ENCODE measurements at regions not wholly inside any gene's neighbourhood (a gene's known extent, or its start where the extent isn't known, plus 50 kb on each side); places are given as distances from the start of the nearest gene placed in this dataset.
"Not testable (repeated sequence)": the region's sequence is repeated elsewhere in the genome, so short reads cannot be mapped to it uniquely, and the experiment has no call there.

- no peak for DNase-seq (ENCODE audit: low read depth, low spot score)
- no peak overlapping the region for H3K27ac ChIP-seq
Observed at GRCh38 chr13:62906469-62906868, 1490.8 kb upstream of the PCDH20 start.

GRCh38 chr13:62887046-62887445 is 1471.4 kb upstream of the PCDH20 start:
- no peak overlapping the region for H3K27ac ChIP-seq
- DNase-seq (ENCODE audit: low read depth, low spot score) = no peak

GRCh38 chr13:62879071-62879470 is 1463.4 kb upstream of the PCDH20 start:
- DNase-seq (ENCODE audit: low read depth, low spot score) = no peak
- H3K27ac ChIP-seq = no peak overlapping the region

GRCh38 chr13:62875118-62875640 is 1459.5 kb upstream of the PCDH20 start:
- no peak overlapping the region for H3K27ac ChIP-seq
- DNase-seq (ENCODE audit: low read depth, low spot score) = no peak

- no peak for DNase-seq (ENCODE audit: low read depth, low spot score)
- H3K27ac ChIP-seq = no peak overlapping the region
Observed at GRCh38 chr13:62850331-62850730, 1434.7 kb upstream of the PCDH20 start.

GRCh38 chr13:62847520-62847919 is 1431.9 kb upstream of the PCDH20 start:
- no peak overlapping the region for H3K27ac ChIP-seq
- DNase-seq (ENCODE audit: low read depth, low spot score) = no peak

- no peak for DNase-seq (ENCODE audit: low read depth, low spot score)
- no peak overlapping the region for H3K27ac ChIP-seq
Observed at GRCh38 chr13:62846302-62846701, 1430.7 kb upstream of the PCDH20 start.

- DNase-seq (ENCODE audit: low read depth, low spot score) = no peak
- no peak overlapping the region for H3K27ac ChIP-seq
Observed at GRCh38 chr13:62839338-62839737, 1423.7 kb upstream of the PCDH20 start.

GRCh38 chr13:62838929-62839328 is 1423.3 kb upstream of the PCDH20 start:
- H3K27ac ChIP-seq = no peak overlapping the region
- DNase-seq (ENCODE audit: low read depth, low spot score) = no peak

GRCh38 chr13:62837895-62838294 is 1422.2 kb upstream of the PCDH20 start:
- no peak for DNase-seq (ENCODE audit: low read depth, low spot score)
- no peak overlapping the region for H3K27ac ChIP-seq

- no peak for DNase-seq (ENCODE audit: low read depth, low spot score)
- no peak overlapping the region for H3K27ac ChIP-seq
Observed at GRCh38 chr13:62829486-62829885, 1413.8 kb upstream of the PCDH20 start.

- no peak overlapping the region for H3K27ac ChIP-seq
- DNase-seq (ENCODE audit: low read depth, low spot score) = no peak
Observed at GRCh38 chr13:62799931-62800436, 1384.3 kb upstream of the PCDH20 start.

GRCh38 chr13:62799038-62799535 is 1383.4 kb upstream of the PCDH20 start:
- no peak for DNase-seq (ENCODE audit: low read depth, low spot score)
- no peak overlapping the region for H3K27ac ChIP-seq

GRCh38 chr13:62793850-62794249 is 1378.2 kb upstream of the PCDH20 start:
- DNase-seq (ENCODE audit: low read depth, low spot score) = no peak
- no peak overlapping the region for H3K27ac ChIP-seq

- no peak overlapping the region for H3K27ac ChIP-seq
- no peak for DNase-seq (ENCODE audit: low read depth, low spot score)
Observed at GRCh38 chr13:62781866-62782265, 1366.2 kb upstream of the PCDH20 start.

- no peak overlapping the region for H3K27ac ChIP-seq
- no peak for DNase-seq (ENCODE audit: low read depth, low spot score)
Observed at GRCh38 chr13:62779161-62779560, 1363.5 kb upstream of the PCDH20 start.

GRCh38 chr13:62767473-62767872 is 1351.8 kb upstream of the PCDH20 start:
- DNase-seq (ENCODE audit: low read depth, low spot score) = no peak
- no peak overlapping the region for H3K27ac ChIP-seq

- DNase-seq (ENCODE audit: low read depth, low spot score) = no peak
- H3K27ac ChIP-seq = no peak overlapping the region
Observed at GRCh38 chr13:62760724-62761123, 1345.1 kb upstream of the PCDH20 start.

GRCh38 chr13:62747629-62748028 is 1332.0 kb upstream of the PCDH20 start:
- H3K27ac ChIP-seq = no peak overlapping the region
- DNase-seq (ENCODE audit: low read depth, low spot score) = no peak

GRCh38 chr13:62747152-62747551 is 1331.5 kb upstream of the PCDH20 start:
- no peak overlapping the region for H3K27ac ChIP-seq
- DNase-seq (ENCODE audit: low read depth, low spot score) = no peak

- not testable (repeated sequence) for DNase-seq (ENCODE audit: low read depth, low spot score); H3K27ac ChIP-seq
Observed at GRCh38 chr13:62729746-62730145, 1314.1 kb upstream of the PCDH20 start.

- no peak overlapping the region for H3K27ac ChIP-seq
- DNase-seq (ENCODE audit: low read depth, low spot score) = no peak
Observed at GRCh38 chr13:62721893-62722292, 1306.2 kb upstream of the PCDH20 start.
